H1 (cell line): ENCODE measurements at regions not wholly inside any gene's neighbourhood (a gene's known extent, or its start where the extent isn't known, plus 50 kb on each side); places are given as distances from the start of the nearest gene placed in this dataset.

Experiments used
- EGR1 ChIP-seq: IDR thresholded peaks from 2 replicates; pipeline ENCODE4 v1.6.1; 2011; ENCODE audit warnings: low read depth, low read length, borderline replicate concordance
- GTF2F1 ChIP-seq: IDR thresholded peaks from 2 replicates; pipeline ENCODE4 v1.6.1; 2012; ENCODE audit warnings: low read depth, low read length, improper control_type of control experiment, borderline replicate concordance
- NANOG ChIP-seq: IDR thresholded peaks from 2 replicates; pipeline ENCODE4 v1.6.1; 2011; ENCODE audit warnings: low read length, low read depth, mild to moderate bottlenecking, inconsistent platforms; ENCODE audit not compliant: insufficient read depth, poor library complexity, severe bottlenecking
- POLR2AphosphoS5 ChIP-seq: IDR thresholded peaks from 2 replicates; pipeline ENCODE4 v1.6.1; 2011; ENCODE audit warnings: low read depth, low read length
- POU5F1 ChIP-seq: IDR thresholded peaks from 2 replicates; pipeline ENCODE4 v1.6.1; 2011; ENCODE audit warnings: low read depth, mild to moderate bottlenecking, low read length, moderate library complexity
- RBBP5 ChIP-seq: IDR thresholded peaks from 2 replicates; pipeline ENCODE4 v1.7.1; 2012; ENCODE audit warnings: low read depth, mild to moderate bottlenecking, inconsistent platforms, low read length, moderate library complexity, borderline replicate concordance
- SP1 ChIP-seq: IDR thresholded peaks from 2 replicates; pipeline ENCODE4 v1.6.1; 2011; ENCODE audit warnings: low read depth, low read length
- TAF1 ChIP-seq: IDR thresholded peaks from 2 replicates; pipeline ENCODE4 v1.6.1; 2011; ENCODE audit warnings: mild to moderate bottlenecking, low read depth, low read length
- TF ChIP-seq, protein P1 (sequence below): fragments of 300-600 bp; sonication (generic); IDR thresholded peaks from 2 replicates; pipeline ENCODE4 v1.7.1; 2012; ENCODE audit warnings: low read length, moderate library complexity, mild to moderate bottlenecking, inconsistent platforms; ENCODE audit not compliant: insufficient replicate concordance

DNA sequence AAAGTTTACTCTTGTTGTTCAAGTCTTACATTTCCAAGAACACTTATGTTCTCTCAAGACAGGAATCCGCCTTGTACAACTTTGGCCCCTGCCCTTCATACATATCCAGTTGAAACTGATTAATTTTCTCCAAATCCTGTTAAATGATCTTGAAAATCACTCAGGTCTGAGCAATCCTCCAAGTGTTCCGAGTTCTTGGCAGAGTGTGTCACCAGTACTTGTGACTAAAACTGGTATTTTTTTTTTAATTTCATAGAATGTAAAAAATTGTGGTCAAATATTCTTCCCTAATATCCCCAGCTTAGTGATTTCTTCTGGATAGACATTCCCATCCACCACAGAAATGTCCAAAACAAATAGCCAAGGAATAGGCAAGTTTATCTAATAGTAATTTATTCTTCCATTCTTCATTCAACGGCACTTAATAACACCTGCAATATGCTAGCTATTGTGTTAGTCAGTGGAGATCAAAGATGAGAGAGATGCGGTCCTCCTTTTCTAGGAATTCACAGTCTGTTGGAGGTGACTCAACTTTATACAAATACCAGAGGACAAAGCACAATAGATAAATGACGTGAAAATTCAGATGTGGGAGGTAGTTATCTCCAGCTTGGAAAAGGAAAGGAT lies 71.4 kb downstream of the DIRAS3 start (continued):
- TF ChIP-seq, protein P1, sequence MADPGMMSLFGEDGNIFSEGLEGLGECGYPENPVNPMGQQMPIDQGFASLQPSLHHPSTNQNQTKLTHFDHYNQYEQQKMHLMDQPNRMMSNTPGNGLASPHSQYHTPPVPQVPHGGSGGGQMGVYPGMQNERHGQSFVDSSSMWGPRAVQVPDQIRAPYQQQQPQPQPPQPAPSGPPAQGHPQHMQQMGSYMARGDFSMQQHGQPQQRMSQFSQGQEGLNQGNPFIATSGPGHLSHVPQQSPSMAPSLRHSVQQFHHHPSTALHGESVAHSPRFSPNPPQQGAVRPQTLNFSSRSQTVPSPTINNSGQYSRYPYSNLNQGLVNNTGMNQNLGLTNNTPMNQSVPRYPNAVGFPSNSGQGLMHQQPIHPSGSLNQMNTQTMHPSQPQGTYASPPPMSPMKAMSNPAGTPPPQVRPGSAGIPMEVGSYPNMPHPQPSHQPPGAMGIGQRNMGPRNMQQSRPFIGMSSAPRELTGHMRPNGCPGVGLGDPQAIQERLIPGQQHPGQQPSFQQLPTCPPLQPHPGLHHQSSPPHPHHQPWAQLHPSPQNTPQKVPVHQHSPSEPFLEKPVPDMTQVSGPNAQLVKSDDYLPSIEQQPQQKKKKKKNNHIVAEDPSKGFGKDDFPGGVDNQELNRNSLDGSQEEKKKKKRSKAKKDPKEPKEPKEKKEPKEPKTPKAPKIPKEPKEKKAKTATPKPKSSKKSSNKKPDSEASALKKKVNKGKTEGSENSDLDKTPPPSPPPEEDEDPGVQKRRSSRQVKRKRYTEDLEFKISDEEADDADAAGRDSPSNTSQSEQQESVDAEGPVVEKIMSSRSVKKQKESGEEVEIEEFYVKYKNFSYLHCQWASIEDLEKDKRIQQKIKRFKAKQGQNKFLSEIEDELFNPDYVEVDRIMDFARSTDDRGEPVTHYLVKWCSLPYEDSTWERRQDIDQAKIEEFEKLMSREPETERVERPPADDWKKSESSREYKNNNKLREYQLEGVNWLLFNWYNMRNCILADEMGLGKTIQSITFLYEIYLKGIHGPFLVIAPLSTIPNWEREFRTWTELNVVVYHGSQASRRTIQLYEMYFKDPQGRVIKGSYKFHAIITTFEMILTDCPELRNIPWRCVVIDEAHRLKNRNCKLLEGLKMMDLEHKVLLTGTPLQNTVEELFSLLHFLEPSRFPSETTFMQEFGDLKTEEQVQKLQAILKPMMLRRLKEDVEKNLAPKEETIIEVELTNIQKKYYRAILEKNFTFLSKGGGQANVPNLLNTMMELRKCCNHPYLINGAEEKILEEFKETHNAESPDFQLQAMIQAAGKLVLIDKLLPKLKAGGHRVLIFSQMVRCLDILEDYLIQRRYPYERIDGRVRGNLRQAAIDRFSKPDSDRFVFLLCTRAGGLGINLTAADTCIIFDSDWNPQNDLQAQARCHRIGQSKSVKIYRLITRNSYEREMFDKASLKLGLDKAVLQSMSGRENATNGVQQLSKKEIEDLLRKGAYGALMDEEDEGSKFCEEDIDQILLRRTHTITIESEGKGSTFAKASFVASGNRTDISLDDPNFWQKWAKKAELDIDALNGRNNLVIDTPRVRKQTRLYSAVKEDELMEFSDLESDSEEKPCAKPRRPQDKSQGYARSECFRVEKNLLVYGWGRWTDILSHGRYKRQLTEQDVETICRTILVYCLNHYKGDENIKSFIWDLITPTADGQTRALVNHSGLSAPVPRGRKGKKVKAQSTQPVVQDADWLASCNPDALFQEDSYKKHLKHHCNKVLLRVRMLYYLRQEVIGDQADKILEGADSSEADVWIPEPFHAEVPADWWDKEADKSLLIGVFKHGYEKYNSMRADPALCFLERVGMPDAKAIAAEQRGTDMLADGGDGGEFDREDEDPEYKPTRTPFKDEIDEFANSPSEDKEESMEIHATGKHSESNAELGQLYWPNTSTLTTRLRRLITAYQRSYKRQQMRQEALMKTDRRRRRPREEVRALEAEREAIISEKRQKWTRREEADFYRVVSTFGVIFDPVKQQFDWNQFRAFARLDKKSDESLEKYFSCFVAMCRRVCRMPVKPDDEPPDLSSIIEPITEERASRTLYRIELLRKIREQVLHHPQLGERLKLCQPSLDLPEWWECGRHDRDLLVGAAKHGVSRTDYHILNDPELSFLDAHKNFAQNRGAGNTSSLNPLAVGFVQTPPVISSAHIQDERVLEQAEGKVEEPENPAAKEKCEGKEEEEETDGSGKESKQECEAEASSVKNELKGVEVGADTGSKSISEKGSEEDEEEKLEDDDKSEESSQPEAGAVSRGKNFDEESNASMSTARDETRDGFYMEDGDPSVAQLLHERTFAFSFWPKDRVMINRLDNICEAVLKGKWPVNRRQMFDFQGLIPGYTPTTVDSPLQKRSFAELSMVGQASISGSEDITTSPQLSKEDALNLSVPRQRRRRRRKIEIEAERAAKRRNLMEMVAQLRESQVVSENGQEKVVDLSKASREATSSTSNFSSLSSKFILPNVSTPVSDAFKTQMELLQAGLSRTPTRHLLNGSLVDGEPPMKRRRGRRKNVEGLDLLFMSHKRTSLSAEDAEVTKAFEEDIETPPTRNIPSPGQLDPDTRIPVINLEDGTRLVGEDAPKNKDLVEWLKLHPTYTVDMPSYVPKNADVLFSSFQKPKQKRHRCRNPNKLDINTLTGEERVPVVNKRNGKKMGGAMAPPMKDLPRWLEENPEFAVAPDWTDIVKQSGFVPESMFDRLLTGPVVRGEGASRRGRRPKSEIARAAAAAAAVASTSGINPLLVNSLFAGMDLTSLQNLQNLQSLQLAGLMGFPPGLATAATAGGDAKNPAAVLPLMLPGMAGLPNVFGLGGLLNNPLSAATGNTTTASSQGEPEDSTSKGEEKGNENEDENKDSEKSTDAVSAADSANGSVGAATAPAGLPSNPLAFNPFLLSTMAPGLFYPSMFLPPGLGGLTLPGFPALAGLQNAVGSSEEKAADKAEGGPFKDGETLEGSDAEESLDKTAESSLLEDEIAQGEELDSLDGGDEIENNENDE = no peak
- no peak for TF ChIP-seq EGR1
- TF ChIP-seq POU5F1 = no peak
- TF ChIP-seq NANOG = no peak
- no peak for TF ChIP-seq GTF2F1
- TF ChIP-seq TAF1 = no peak
- no peak for TF ChIP-seq POLR2AphosphoS5
- TF ChIP-seq SP1 = no peak
- TF ChIP-seq RBBP5 = no peak
